GM12878 (cell line): ENCODE measurements at regions not wholly inside any gene's neighbourhood (a gene's known extent, or its start where the extent isn't known, plus 50 kb on each side); places are given as distances from the start of the nearest gene placed in this dataset.

Source experiments
- CHD2 ChIP-seq: IDR thresholded peaks from 2 replicates; pipeline ENCODE4 v1.6.1; 2011; ENCODE audit warnings: low read depth, low read length, improper control_type of control experiment, borderline replicate concordance
- CTCF ChIP-seq, 3 experiments: IDR thresholded peaks in 2 of 3; conservative IDR thresholded peaks in 1 of 3; 2 replicates each; pipeline ENCODE4 v1.5.1; 2011; ENCODE audit warnings: low read depth in 3 of 3, low read length in 3 of 3, mild to moderate bottlenecking in 3 of 3, control low read depth in 2 of 3, moderate library complexity in 2 of 3, inconsistent platforms in 1 of 3, mixed read lengths in 1 of 3; ENCODE audit not compliant: control insufficient read depth in 2 of 3, insufficient read depth in 1 of 3; ENCODE audit errors: extremely low read depth in 1 of 3
- HCFC1 ChIP-seq: fragments of 150-350 bp; IDR thresholded peaks from 2 replicates; pipeline ENCODE4 v1.6.1; 2014; ENCODE audit warnings: low read length
- HDAC2 ChIP-seq: fragments of 200-600 bp; sonication (generic); IDR thresholded peaks from 2 replicates; pipeline ENCODE4 v1.6.1; 2017
- IRF4 ChIP-seq: IDR thresholded peaks from 2 replicates; pipeline ENCODE4 v1.6.1; 2011; ENCODE audit warnings: low read depth, low read length
- MAX ChIP-seq: IDR thresholded peaks from 2 replicates; pipeline ENCODE4 v1.6.1; 2012; ENCODE audit warnings: low read depth, low read length, improper control_type of control experiment
- POLR2A ChIP-seq: IDR thresholded peaks from 2 replicates; pipeline ENCODE4 v1.6.1; 2011; ENCODE audit warnings: low read depth, mild to moderate bottlenecking, low read length

GRCh38 chr4:108272046-108272445 is 103.3 kb upstream of the LEF1 start:
- TF ChIP-seq CHD2, result no peak
- TF ChIP-seq HDAC2, result no peak
- TF ChIP-seq HCFC1, result no peak
- no peak for TF ChIP-seq POLR2A
- no peak for TF ChIP-seq CTCF (IDR thresholded peaks at IDR 0.05 in 2 of 3, conservative IDR thresholded peaks at IDR 0.05 in 1 of 3; ENCODE audit: control insufficient read depth in 2 of 3, extremely low read depth in 1 of 3, insufficient read depth in 1 of 3, low read depth in 3 of 3, low read length in 3 of 3)
- TF ChIP-seq IRF4, result no peak
- TF ChIP-seq MAX, result no peak
